ENCODE measurements at regions not wholly inside any gene's neighbourhood (a gene's known extent, or its start where the extent isn't known, plus 50 kb on each side); places are given as distances from the start of the nearest gene placed in this dataset.

- TF ChIP-seq POLR2AphosphoS5 (IDR thresholded peaks at IDR 0.05; ENCODE audit: low read depth) (no peak), CTCF (IDR thresholded peaks at IDR 0.05; ENCODE audit: insufficient read depth, low read length) (no peak), REST (IDR thresholded peaks at IDR 0.05; ENCODE audit: insufficient replicate concordance, low read depth) (no peak), GABPA (IDR thresholded peaks at IDR 0.05; ENCODE audit: low read depth) (no peak)
Measured at GRCh38 chr19:31961191-31961590, 384.2 kb upstream of the ZNF507 start.

All from HL-60 (cell line).